ENCODE measurements at regions not wholly inside any gene's neighbourhood (a gene's known extent, or its start where the extent isn't known, plus 50 kb on each side); places are given as distances from the start of the nearest gene placed in this dataset.

GRCh38 chr5:29993286-29993685 is 1200.2 kb upstream of the CDH6 start:
- Histone ChIP-seq H3K9me3 (ENCODE audit: control insufficient read depth, low read depth, low read length) (no peaks in the 10 kb centered on the region), H2BK15ac (ENCODE audit: low read depth, low read length) (no peak overlapping the region), H2BK120ac (ENCODE audit: low read depth, low read length, poor library complexity, severe bottlenecking) (no peak overlapping the region), H3K27me3 (ENCODE audit: insufficient read depth, low read length) (no peaks in the 10 kb centered on the region), H3K4me1 (ENCODE audit: insufficient read depth, low read length) (no peaks in the 10 kb centered on the region), H4K20me1 (ENCODE audit: control insufficient read depth, insufficient read depth, insufficient read length) (no peaks in the 10 kb centered on the region), H4K91ac (ENCODE audit: insufficient read length, low read depth, low read length) (no peak overlapping the region), H4K5ac (ENCODE audit: insufficient read length, low read depth, low read length) (no peak overlapping the region), H3K79me2 (ENCODE audit: insufficient read depth, low read length) (no peaks in the 10 kb centered on the region), H2BK5ac (ENCODE audit: insufficient read length, low read length) (no peak overlapping the region), H3K23ac (ENCODE audit: insufficient read length, low read depth, low read length) (no peak overlapping the region), H3K9ac (ENCODE audit: extremely low read depth, insufficient read length, low read length) (no peak overlapping the region), H3K4me2 (ENCODE audit: insufficient read depth, insufficient read length, low read length) (no peak overlapping the region), H2BK12ac (ENCODE audit: insufficient read length, low read depth, low read length) (no peak overlapping the region), H4K8ac (replicated peaks; ENCODE audit: insufficient read length, low read depth, low read length) (no peak overlapping the region), H3K56ac (ENCODE audit: insufficient read length, low read depth, low read length) (no peak overlapping the region), H2BK20ac (ENCODE audit: low read depth, low read length, poor library complexity, severe bottlenecking) (no peak overlapping the region), H3K79me1 (ENCODE audit: insufficient read depth, low read depth, low read length, poor library complexity, severe bottlenecking) (no peaks in the 10 kb centered on the region), H3T11ph (ENCODE audit: low read length) (no peak overlapping the region), H2AK5ac (ENCODE audit: insufficient read length, low read length) (no peak overlapping the region), H3K18ac (ENCODE audit: insufficient read length, low read depth, low read length) (no peak overlapping the region), H3K27ac (ENCODE audit: insufficient read length, low read depth, low read length) (no peak overlapping the region), H3K23me2 (ENCODE audit: insufficient read length, low read depth, low read length, poor library complexity, severe bottlenecking) (no peaks in the 10 kb centered on the region), H3K4ac (ENCODE audit: low read depth, low read length) (no peak overlapping the region), H2AFZ (ENCODE audit: low read length) (no peak overlapping the region), H3K14ac (ENCODE audit: insufficient read depth, low read length) (no peak overlapping the region)
- no peak for TF ChIP-seq CTCF (conservative IDR thresholded peaks at IDR 0.05)
- H3K27ac Mint-ChIP-seq = no peak overlapping the region
- H3K4me3 Mint-ChIP-seq = no peak overlapping the region
- DNase-seq = no peak
- no peaks in the 10 kb centered on the region for H3K9me3 Mint-ChIP-seq
- H3K36me3 Mint-ChIP-seq (ENCODE audit: insufficient read depth in 1 of 3, low read depth in 3 of 3) = no peaks in the 10 kb centered on the region
- H3K4me1 Mint-ChIP-seq = no peaks in the 10 kb centered on the region
- H3K27me3 Mint-ChIP-seq (ENCODE audit: low read depth) = no peaks in the 10 kb centered on the region; the same call in 1 of the 2 replicates
- no CpG with 5 or more reads among the region's 3 CpGs for WGBS (ENCODE audit: extremely low coverage, insufficient read length, low lambda C conversion rate)

All from H9 (cell line).